ENCODE measurements at regions not wholly inside any gene's neighbourhood (a gene's known extent, or its start where the extent isn't known, plus 50 kb on each side); places are given as distances from the start of the nearest gene placed in this dataset.

DNA sequence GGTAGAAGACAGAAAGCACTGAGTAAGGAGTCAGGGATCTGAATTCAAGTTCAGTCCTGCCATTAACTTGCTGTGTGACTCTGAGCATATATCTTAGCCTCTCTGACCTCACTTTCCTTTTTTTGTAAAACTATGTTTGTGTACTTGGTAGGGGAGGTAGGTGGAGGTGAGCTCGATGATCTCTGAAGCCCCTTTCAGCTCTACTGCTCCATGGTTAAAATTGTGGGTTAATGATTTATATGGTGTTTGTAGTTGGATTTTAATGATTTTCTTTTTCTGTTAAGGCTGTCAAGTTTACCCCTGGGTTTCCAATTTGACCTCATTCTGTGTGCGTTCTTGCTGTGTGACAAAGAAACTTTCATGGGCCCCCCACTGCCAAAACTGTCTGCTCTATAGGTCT, 124.1 kb downstream of the CD164 start:
- Histone ChIP-seq H3K27ac (ENCODE audit: low read depth, low read length, poor library complexity, severe bottlenecking) (no peak overlapping the region), H3K4me3 (ENCODE audit: low read depth, low read length, poor library complexity, severe bottlenecking) (no peak overlapping the region), H2AFZ (ENCODE audit: low read length) (no peak overlapping the region), H3K36me3 (ENCODE audit: insufficient read depth, low read length) (no peaks in the 10 kb centered on the region), H3K9me2 (ENCODE audit: insufficient read depth, low read length) (no peaks in the 10 kb centered on the region), H3K4me2 (ENCODE audit: low read length) (no peak overlapping the region), H3K4me1 (ENCODE audit: insufficient read depth, low read length, poor library complexity, severe bottlenecking) (no peaks in the 10 kb centered on the region), H3K9me3 (ENCODE audit: low read length) (no peaks in the 10 kb centered on the region), H4K20me1 (ENCODE audit: insufficient read depth, low read length) (no peaks in the 10 kb centered on the region), H3K79me2 (ENCODE audit: insufficient read depth, low read depth, low read length) (no peaks in the 10 kb centered on the region)
- ChIA-PET CTCF (ENCODE audit: unreplicated experiment) (no interaction called here), POLR2A (interaction anchor here (1.0 kb wide), 1 partner anchor 17 kb away, joined by 3 read pairs; no protein-coding TSS in a partner anchor)
- intact Hi-C loops (cut with micrococcal nuclease; ENCODE audit: unreplicated experiment) = no loop called here
- DNase-seq (ENCODE audit: low spot score) = no peak
- BruUV-seq (replicated peaks) = no TSS peak
- TF ChIP-seq EZH2phosphoT487 (IDR thresholded peaks at IDR 0.05; ENCODE audit: borderline replicate concordance, low read depth, low read length) = no peak
- TF ChIP-seq, protein P1, sequence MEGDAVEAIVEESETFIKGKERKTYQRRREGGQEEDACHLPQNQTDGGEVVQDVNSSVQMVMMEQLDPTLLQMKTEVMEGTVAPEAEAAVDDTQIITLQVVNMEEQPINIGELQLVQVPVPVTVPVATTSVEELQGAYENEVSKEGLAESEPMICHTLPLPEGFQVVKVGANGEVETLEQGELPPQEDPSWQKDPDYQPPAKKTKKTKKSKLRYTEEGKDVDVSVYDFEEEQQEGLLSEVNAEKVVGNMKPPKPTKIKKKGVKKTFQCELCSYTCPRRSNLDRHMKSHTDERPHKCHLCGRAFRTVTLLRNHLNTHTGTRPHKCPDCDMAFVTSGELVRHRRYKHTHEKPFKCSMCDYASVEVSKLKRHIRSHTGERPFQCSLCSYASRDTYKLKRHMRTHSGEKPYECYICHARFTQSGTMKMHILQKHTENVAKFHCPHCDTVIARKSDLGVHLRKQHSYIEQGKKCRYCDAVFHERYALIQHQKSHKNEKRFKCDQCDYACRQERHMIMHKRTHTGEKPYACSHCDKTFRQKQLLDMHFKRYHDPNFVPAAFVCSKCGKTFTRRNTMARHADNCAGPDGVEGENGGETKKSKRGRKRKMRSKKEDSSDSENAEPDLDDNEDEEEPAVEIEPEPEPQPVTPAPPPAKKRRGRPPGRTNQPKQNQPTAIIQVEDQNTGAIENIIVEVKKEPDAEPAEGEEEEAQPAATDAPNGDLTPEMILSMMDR (conservative IDR thresholded peaks at IDR 0.05; ENCODE audit: low read length) = no peak

DNA sequence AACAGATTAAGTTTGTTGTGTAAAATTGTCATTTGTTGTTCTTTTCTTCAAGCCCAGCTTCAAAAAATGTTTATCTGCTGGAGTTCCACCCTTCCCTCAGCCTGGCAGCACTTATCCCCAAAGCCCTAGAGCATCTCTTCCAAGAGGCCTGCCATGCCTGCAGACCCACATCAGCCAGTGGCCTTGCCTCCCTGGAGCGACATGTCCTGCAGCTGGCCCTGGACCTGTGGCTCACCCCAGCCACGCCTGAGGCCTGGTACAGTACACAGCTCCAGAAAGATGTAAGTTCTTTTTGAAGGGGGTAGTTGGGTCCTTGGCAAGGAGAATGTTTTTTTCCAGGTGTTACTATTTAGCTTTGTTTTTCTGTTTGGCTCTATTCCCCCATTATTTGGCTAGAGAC, 124.8 kb downstream of the CD164 start:
- Histone ChIP-seq H2AFZ (ENCODE audit: low read length) (no peak overlapping the region), H3K27ac (ENCODE audit: low read depth, low read length, poor library complexity, severe bottlenecking) (no peak overlapping the region)

DNA sequence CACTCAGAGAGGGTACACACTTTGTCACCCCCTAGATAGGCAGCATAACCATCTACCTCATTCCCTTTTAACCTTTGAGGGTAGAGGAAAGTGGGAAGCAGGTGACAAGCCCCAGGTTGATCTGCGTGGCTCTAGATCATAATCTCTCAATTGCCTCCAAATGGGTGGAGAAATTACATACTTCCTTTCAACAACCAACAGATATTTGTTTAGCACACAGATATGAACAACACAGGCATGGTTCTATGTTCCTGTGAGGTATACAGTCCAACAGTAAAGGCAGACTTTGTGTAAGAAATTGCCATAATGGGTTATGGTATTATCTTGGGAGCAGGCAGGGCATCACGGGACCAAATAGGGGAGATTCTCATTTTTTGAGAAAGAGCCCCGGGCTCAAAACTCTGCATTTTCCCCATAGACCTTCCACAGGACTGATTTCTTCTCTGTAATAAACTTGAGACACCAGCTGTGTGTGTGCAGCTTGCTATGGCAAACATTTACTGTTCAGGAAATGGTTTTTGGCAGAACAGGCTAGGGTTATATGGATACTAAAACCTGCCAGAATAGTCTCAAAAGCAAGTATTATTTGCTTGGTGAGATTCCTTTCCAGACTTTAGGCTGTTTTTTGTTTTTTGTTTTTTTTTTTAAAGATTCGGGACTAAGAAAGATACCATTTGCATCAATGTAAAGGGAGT, 126.2 kb downstream of the CD164 start:
- no peak overlapping the region for H2AFZ ChIP-seq (ENCODE audit: low read length)
- H3K4me2 ChIP-seq (ENCODE audit: low read length) = no peak overlapping the region
- no peak for DNase-seq (ENCODE audit: low spot score)
- no peaks in the 10 kb centered on the region for H4K20me1 ChIP-seq (ENCODE audit: insufficient read depth, low read length)
- H3K79me2 ChIP-seq (ENCODE audit: insufficient read depth, low read depth, low read length) = no peaks in the 10 kb centered on the region
- no TSS peak for BruUV-seq (replicated peaks)
- H3K9me2 ChIP-seq (ENCODE audit: insufficient read depth, low read length) = no peaks in the 10 kb centered on the region
- TF ChIP-seq, protein P1 (conservative IDR thresholded peaks at IDR 0.05; ENCODE audit: low read length) = no peak
- no peak for TF ChIP-seq EZH2phosphoT487 (IDR thresholded peaks at IDR 0.05; ENCODE audit: borderline replicate concordance, low read depth, low read length)
- ChIA-PET CTCF (ENCODE audit: unreplicated experiment) (no interaction called here), POLR2A (interaction anchor here (0.6 kb wide), 1 partner anchor 530 kb away, joined by 3 read pairs; no protein-coding TSS in a partner anchor)
- H3K27ac ChIP-seq (ENCODE audit: low read depth, low read length, poor library complexity, severe bottlenecking) = no peak overlapping the region
- H3K4me3 ChIP-seq (ENCODE audit: low read depth, low read length, poor library complexity, severe bottlenecking) = no peak overlapping the region
- no peaks in the 10 kb centered on the region for H3K9me3 ChIP-seq (ENCODE audit: low read length)
- no peaks in the 10 kb centered on the region for H3K4me1 ChIP-seq (ENCODE audit: insufficient read depth, low read length, poor library complexity, severe bottlenecking)
- H3K36me3 ChIP-seq (ENCODE audit: insufficient read depth, low read length) = no peaks in the 10 kb centered on the region
- intact Hi-C loops (cut with micrococcal nuclease; ENCODE audit: unreplicated experiment) = no loop called here

More for the DNA sequence above, 124.8 kb downstream of the CD164 start:
- TF ChIP-seq, protein P1 (conservative IDR thresholded peaks at IDR 0.05; ENCODE audit: low read length) = no peak
- TF ChIP-seq EZH2phosphoT487 (IDR thresholded peaks at IDR 0.05; ENCODE audit: borderline replicate concordance, low read depth, low read length) = no peak
- intact Hi-C loops (cut with micrococcal nuclease; ENCODE audit: unreplicated experiment) = no loop called here
- BruUV-seq (replicated peaks) = no TSS peak
- no peak overlapping the region for H3K4me2 ChIP-seq (ENCODE audit: low read length)
- no peaks in the 10 kb centered on the region for H3K36me3 ChIP-seq (ENCODE audit: insufficient read depth, low read length)
- no peaks in the 10 kb centered on the region for H3K79me2 ChIP-seq (ENCODE audit: insufficient read depth, low read depth, low read length)
- CTCF ChIA-PET (ENCODE audit: unreplicated experiment) = no interaction called here
- no peaks in the 10 kb centered on the region for H3K9me2 ChIP-seq (ENCODE audit: insufficient read depth, low read length)
- H3K9me3 ChIP-seq (ENCODE audit: low read length) = no peaks in the 10 kb centered on the region
- H4K20me1 ChIP-seq (ENCODE audit: insufficient read depth, low read length) = no peaks in the 10 kb centered on the region
- DNase-seq (ENCODE audit: low spot score) = no peak
- H3K4me3 ChIP-seq (ENCODE audit: low read depth, low read length, poor library complexity, severe bottlenecking) = no peak overlapping the region
- H3K4me1 ChIP-seq (ENCODE audit: insufficient read depth, low read length, poor library complexity, severe bottlenecking) = no peaks in the 10 kb centered on the region
- POLR2A ChIA-PET = interaction anchor here (1.0 kb wide), 1 partner anchor 16 kb away, joined by 3 read pairs; no protein-coding TSS in a partner anchor
